ENCODE measurements at regions not wholly inside any gene's neighbourhood (a gene's known extent, or its start where the extent isn't known, plus 50 kb on each side); places are given as distances from the start of the nearest gene placed in this dataset.

DNA sequence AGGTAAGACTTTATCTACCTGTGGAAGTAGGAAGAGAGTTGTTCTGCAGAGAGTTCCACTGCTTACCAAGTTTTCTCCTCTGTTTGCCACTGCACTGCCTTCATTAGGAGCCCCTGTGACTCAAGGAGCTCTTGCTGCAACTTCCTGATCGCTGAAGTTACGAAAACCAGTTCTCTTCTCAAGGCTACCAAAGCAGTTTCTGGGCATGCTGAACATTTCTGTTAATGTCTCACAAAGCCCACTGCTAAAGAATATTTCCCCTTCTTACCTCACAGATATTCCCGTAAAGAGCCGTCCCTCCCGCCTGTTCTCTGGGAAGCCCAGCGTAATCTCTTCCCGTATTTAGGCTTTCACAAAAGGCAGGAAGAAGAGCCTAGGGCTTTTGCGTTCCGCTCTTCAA, 82.6 kb upstream of the OXGR1 start:
- Histone ChIP-seq H3K27me3 (ENCODE audit: low read length) (0 out of 2 replicates have a peak, but pooled peaks cover 2% of the 10 kb centered on the region), H3K4me2 (ENCODE audit: low read depth, low read length, poor library complexity, severe bottlenecking) (no peak overlapping the region), H3K4me1 (ENCODE audit: low read length) (no peaks in the 10 kb centered on the region), H3K36me3 (ENCODE audit: insufficient read depth, low read length) (no peaks in the 10 kb centered on the region), H3K9ac (ENCODE audit: low read length) (no peak overlapping the region), H2AFZ (ENCODE audit: low read length) (no peak overlapping the region), H3K4me3 (ENCODE audit: low read length) (no peak overlapping the region), H3K9me3 (ENCODE audit: low read length) (no peaks in the 10 kb centered on the region; the same call in 1 of the 2 replicates), H3K9me2 (replicated peaks; ENCODE audit: insufficient read depth, low read length) (no peaks in the 10 kb centered on the region), H3K79me2 (ENCODE audit: low read length) (no peaks in the 10 kb centered on the region), H4K20me1 (ENCODE audit: insufficient read depth, low read depth, low read length) (no peaks in the 10 kb centered on the region), H3K27ac (ENCODE audit: low read length) (no peak overlapping the region)
- DNase-seq = no peak

DNA sequence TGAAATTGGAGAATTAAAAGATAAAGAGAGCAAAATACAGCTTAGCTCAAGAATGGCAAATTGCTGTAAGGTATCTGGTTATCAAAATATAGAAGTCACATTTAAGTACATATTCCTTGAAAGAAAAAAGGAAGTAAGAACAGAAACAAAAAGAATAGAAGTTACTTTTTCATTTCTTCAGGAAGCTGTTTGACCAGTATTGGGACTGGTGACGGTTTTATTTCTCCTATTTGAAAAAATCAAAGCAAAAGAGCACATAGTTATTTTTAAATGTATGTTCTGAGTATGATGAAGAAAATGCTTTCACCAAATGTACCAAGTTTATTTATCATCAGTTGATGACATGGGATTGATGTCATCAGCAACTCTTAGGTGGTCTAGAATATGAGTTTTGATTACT, 83.1 kb upstream of the OXGR1 start:
- H3K9me3 ChIP-seq (ENCODE audit: low read length) = no peaks in the 10 kb centered on the region; the same call in 1 of the 2 replicates
- 0 out of 2 replicates have a peak, but pooled peaks cover 2% of the 10 kb centered on the region for H3K27me3 ChIP-seq (ENCODE audit: low read length)
- H3K36me3 ChIP-seq (ENCODE audit: insufficient read depth, low read length) = no peaks in the 10 kb centered on the region
- H2AFZ ChIP-seq (ENCODE audit: low read length) = no peak overlapping the region
- no peaks in the 10 kb centered on the region for H3K79me2 ChIP-seq (ENCODE audit: low read length)
- H4K20me1 ChIP-seq (ENCODE audit: insufficient read depth, low read depth, low read length) = no peaks in the 10 kb centered on the region
- no peaks in the 10 kb centered on the region for H3K9me2 ChIP-seq (replicated peaks; ENCODE audit: insufficient read depth, low read length)
- no peak overlapping the region for H3K4me2 ChIP-seq (ENCODE audit: low read depth, low read length, poor library complexity, severe bottlenecking)
- no peaks in the 10 kb centered on the region for H3K4me1 ChIP-seq (ENCODE audit: low read length)
- no peak for DNase-seq
- no peak overlapping the region for H3K4me3 ChIP-seq (ENCODE audit: low read length)
- no peak overlapping the region for H3K27ac ChIP-seq (ENCODE audit: low read length)
- no peak overlapping the region for H3K9ac ChIP-seq (ENCODE audit: low read length)

DNA sequence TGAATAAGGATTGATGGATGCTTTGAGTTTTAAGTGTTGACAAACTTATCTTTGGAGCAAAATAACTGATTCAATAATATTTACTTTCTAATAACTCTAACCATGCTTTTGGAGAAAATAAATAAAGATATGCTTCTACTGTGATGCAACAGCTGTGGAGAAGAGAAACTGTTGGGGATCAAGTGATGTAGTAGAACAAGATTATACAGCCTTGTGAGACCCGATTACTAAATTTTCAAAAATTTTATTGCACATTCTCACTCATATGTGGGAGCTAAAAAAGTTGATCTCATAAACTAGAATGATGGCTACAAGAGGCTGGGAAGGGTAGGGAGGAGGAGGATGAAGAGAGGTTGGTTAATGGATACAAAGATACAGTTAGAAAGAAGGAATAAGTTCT, 85.5 kb upstream of the OXGR1 start:
- H3K4me2 ChIP-seq (ENCODE audit: low read depth, low read length, poor library complexity, severe bottlenecking) = no peak overlapping the region
- H2AFZ ChIP-seq (ENCODE audit: low read length) = no peak overlapping the region
- H3K4me1 ChIP-seq (ENCODE audit: low read length) = no peaks in the 10 kb centered on the region
- no peaks in the 10 kb centered on the region for H3K9me3 ChIP-seq (ENCODE audit: low read length)
- no peaks in the 10 kb centered on the region for H3K79me2 ChIP-seq (ENCODE audit: low read length)
- no peak overlapping the region for H3K9ac ChIP-seq (ENCODE audit: low read length)
- H3K36me3 ChIP-seq (ENCODE audit: insufficient read depth, low read length) = no peaks in the 10 kb centered on the region
- no peak for DNase-seq
- H3K4me3 ChIP-seq (ENCODE audit: low read length) = no peak overlapping the region
- no peaks in the 10 kb centered on the region for H4K20me1 ChIP-seq (ENCODE audit: insufficient read depth, low read depth, low read length)
- H3K27me3 ChIP-seq (ENCODE audit: low read length) = no peaks in the 10 kb centered on the region
- H3K9me2 ChIP-seq (replicated peaks; ENCODE audit: insufficient read depth, low read length) = no peaks in the 10 kb centered on the region
- H3K27ac ChIP-seq (ENCODE audit: low read length) = no peak overlapping the region

DNA sequence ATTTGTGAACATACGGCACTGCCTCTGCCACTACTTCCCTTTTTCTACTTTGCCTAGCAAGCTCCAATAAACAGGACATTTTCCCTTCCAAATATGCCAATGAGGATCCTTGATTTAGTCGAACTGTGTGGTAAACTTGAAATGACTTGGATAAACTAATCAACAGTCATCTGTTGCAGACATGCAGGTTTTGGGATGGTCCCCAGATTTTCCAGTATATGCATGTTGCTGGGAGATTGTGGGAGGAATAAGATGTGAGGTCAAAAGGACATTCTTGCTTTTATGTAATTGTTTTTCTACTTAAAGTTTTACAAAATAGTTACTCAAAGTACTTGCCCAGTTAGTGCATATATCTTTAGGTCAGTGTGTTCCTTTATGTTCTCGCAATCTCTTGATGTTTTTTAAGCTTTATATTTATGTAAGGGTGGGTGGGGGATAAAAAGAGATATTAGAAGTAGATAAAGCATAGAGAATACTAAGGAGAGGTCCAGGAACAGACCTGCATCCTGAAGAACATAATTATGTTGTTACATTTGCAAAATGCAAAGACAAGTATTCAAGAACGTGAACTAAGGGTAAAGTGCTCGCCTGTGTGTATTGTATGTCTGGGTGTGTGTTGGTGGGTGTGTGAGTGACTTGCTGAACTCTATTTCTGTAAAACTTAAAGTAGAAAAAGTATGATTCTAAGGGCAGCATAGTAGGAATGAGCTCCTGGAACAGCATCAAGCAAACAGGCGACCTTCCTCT, 88.4 kb upstream of the OXGR1 start:
- Histone ChIP-seq H3K27me3 (ENCODE audit: low read length) (no peaks in the 10 kb centered on the region), H3K4me1 (ENCODE audit: low read length) (no peaks in the 10 kb centered on the region), H3K9me2 (replicated peaks; ENCODE audit: insufficient read depth, low read length) (no peaks in the 10 kb centered on the region), H3K9ac (ENCODE audit: low read length) (no peak overlapping the region), H3K36me3 (ENCODE audit: insufficient read depth, low read length) (no peaks in the 10 kb centered on the region), H3K27ac (ENCODE audit: low read length) (no peak overlapping the region), H3K79me2 (ENCODE audit: low read length) (no peaks in the 10 kb centered on the region), H3K4me3 (ENCODE audit: low read length) (no peak overlapping the region), H2AFZ (ENCODE audit: low read length) (no peak overlapping the region), H3K9me3 (ENCODE audit: low read length) (no peaks in the 10 kb centered on the region), H3K4me2 (ENCODE audit: low read depth, low read length, poor library complexity, severe bottlenecking) (no peak overlapping the region), H4K20me1 (ENCODE audit: insufficient read depth, low read depth, low read length) (no peaks in the 10 kb centered on the region)
- no peak for DNase-seq

DNA sequence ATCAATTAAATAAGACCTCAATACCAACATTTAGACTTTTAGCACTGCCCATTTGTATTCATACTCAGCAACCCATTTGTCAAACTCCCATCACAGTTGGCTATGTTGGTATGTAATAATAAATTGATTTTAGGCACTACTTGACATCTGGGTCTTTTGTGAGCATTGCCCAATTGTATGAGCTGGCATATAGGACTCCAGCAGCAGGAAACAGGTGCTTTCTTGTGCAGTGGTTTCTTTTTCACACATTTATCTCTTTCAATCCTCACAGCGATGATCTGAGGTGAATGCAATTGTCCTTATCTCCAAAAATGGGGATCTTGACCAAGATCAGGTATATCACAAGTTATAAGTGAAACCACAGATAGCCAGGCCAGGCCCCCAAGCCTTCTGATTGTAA, 96.9 kb upstream of the OXGR1 start:
- Histone ChIP-seq H3K4me1 (ENCODE audit: low read length) (no peaks in the 10 kb centered on the region), H3K9ac (ENCODE audit: low read length) (no peak overlapping the region), H3K4me3 (ENCODE audit: low read length) (no peak overlapping the region), H2AFZ (ENCODE audit: low read length) (no peak overlapping the region), H3K36me3 (ENCODE audit: insufficient read depth, low read length) (no peaks in the 10 kb centered on the region), H4K20me1 (ENCODE audit: insufficient read depth, low read depth, low read length) (no peaks in the 10 kb centered on the region), H3K9me2 (replicated peaks; ENCODE audit: insufficient read depth, low read length) (no peaks in the 10 kb centered on the region), H3K79me2 (ENCODE audit: low read length) (no peaks in the 10 kb centered on the region), H3K4me2 (ENCODE audit: low read depth, low read length, poor library complexity, severe bottlenecking) (no peak overlapping the region), H3K27me3 (ENCODE audit: low read length) (no peaks in the 10 kb centered on the region), H3K9me3 (ENCODE audit: low read length) (no peaks in the 10 kb centered on the region), H3K27ac (ENCODE audit: low read length) (no peak overlapping the region)
- DNase-seq = no peak

DNA sequence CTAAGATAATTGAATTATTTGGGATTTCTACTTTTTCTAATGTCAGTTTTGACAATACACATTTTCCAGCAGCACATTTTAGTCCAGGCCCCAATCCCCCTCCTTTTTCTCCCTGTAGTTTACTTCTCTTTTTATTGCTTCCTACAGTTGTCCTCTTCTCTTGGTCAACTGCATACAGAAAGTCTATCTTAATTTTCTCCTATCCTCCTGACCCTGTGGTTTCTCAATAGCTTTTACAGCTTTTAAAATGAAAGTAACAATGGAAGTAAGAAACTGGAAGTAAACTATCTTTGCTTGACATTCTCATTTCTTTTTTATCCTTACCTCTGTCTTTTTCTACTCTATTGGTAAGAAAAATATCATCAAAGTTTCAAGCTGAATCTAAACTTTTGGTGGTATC, 106.5 kb upstream of the OXGR1 start:
- no peaks in the 10 kb centered on the region for H3K9me3 ChIP-seq (ENCODE audit: low read length)
- no peaks in the 10 kb centered on the region for H4K20me1 ChIP-seq (ENCODE audit: insufficient read depth, low read depth, low read length)
- H3K9ac ChIP-seq (ENCODE audit: low read length) = no peak overlapping the region
- no peak for DNase-seq
- H3K79me2 ChIP-seq (ENCODE audit: low read length) = no peaks in the 10 kb centered on the region
- no peaks in the 10 kb centered on the region for H3K36me3 ChIP-seq (ENCODE audit: insufficient read depth, low read length)
- H3K9me2 ChIP-seq (replicated peaks; ENCODE audit: insufficient read depth, low read length) = no peaks in the 10 kb centered on the region
- H2AFZ ChIP-seq (ENCODE audit: low read length) = no peak overlapping the region
- no peak overlapping the region for H3K4me2 ChIP-seq (ENCODE audit: low read depth, low read length, poor library complexity, severe bottlenecking)
- H3K4me3 ChIP-seq (ENCODE audit: low read length) = no peak overlapping the region
- H3K27ac ChIP-seq (ENCODE audit: low read length) = no peak overlapping the region
- H3K4me1 ChIP-seq (ENCODE audit: low read length) = no peaks in the 10 kb centered on the region
- H3K27me3 ChIP-seq (ENCODE audit: low read length) = no peaks in the 10 kb centered on the region

DNA sequence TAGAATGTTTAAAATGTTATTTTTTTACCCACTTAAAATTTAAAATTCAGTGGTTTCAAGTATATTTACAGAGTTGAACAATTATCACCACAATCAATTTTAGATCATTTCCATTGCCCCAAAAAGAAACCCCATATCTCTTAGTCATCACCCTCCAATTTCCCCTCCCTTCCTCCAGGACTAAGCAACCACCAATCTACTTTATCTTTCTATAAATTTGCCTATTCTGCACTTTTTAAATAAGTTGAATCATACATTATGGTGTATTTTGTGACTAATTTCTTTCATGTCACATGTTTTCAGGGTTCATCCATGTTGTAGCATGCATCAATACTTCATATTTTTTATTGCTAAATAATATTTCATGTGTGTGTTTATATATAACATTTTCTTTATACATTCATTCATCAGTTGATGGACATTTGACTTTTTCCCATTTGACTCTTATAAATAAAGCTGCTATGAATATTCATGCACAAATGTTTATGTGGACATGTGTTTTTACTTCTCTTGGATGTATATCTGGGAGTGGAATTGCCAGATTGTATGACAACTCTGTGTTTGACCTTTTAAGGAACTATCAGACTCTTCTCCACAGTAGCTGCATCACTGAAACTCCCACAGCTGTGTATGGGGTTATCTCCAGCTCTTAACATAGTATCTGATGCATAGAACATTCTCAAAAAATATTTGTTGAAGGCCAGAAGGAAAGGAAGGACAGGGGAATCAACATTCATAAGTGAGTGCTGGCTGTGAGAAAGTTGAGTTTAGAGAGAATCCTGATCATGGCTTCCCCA, 107.8 kb upstream of the OXGR1 start:
- no peaks in the 10 kb centered on the region for H3K9me3 ChIP-seq (ENCODE audit: low read length)
- H3K4me2 ChIP-seq (ENCODE audit: low read depth, low read length, poor library complexity, severe bottlenecking) = no peak overlapping the region
- no peak overlapping the region for H3K27ac ChIP-seq (ENCODE audit: low read length)
- no peaks in the 10 kb centered on the region for H4K20me1 ChIP-seq (ENCODE audit: insufficient read depth, low read depth, low read length)
- no peaks in the 10 kb centered on the region for H3K79me2 ChIP-seq (ENCODE audit: low read length)
- H3K27me3 ChIP-seq (ENCODE audit: low read length) = no peaks in the 10 kb centered on the region
- no peak overlapping the region for H3K4me3 ChIP-seq (ENCODE audit: low read length)
- no peak overlapping the region for H3K9ac ChIP-seq (ENCODE audit: low read length)
- no peak overlapping the region for H2AFZ ChIP-seq (ENCODE audit: low read length)
- H3K4me1 ChIP-seq (ENCODE audit: low read length) = no peaks in the 10 kb centered on the region
- no peaks in the 10 kb centered on the region for H3K36me3 ChIP-seq (ENCODE audit: insufficient read depth, low read length)
- no peak for DNase-seq
- no peaks in the 10 kb centered on the region for H3K9me2 ChIP-seq (replicated peaks; ENCODE audit: insufficient read depth, low read length)

DNA sequence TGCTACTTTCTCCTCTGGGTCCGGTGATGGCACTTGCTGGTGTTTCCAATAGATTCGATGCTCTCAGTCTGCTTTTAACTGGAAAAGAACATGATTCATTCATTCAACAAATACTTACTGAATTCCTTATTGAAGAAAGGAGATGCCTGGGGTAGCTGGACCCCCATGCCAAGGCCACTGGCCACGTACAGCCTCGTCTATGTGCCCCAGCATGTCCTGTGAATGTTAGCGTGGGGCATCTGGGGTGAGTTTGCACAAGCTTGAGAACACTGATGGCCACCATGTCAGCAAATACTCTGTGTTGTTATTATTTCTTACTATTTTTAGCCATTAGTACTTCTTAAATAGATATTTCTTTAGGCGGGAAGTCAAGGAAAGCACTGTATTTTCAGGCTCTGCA, 112.0 kb upstream of the OXGR1 start:
- Histone ChIP-seq H3K36me3 (ENCODE audit: insufficient read depth, low read length) (no peaks in the 10 kb centered on the region), H3K4me1 (ENCODE audit: low read length) (no peaks in the 10 kb centered on the region), H3K4me3 (ENCODE audit: low read length) (no peak overlapping the region), H3K79me2 (ENCODE audit: low read length) (no peaks in the 10 kb centered on the region), H3K27ac (ENCODE audit: low read length) (no peak overlapping the region), H3K9ac (ENCODE audit: low read length) (no peak overlapping the region), H3K9me3 (ENCODE audit: low read length) (no peaks in the 10 kb centered on the region), H4K20me1 (ENCODE audit: insufficient read depth, low read depth, low read length) (no peaks in the 10 kb centered on the region), H2AFZ (ENCODE audit: low read length) (no peak overlapping the region), H3K27me3 (ENCODE audit: low read length) (no peaks in the 10 kb centered on the region), H3K9me2 (replicated peaks; ENCODE audit: insufficient read depth, low read length) (no peaks in the 10 kb centered on the region), H3K4me2 (ENCODE audit: low read depth, low read length, poor library complexity, severe bottlenecking) (no peak overlapping the region)
- DNase-seq = no peak

Measured in Karpas-422 (cell line).